Left ventricle myocardium inferior (tissue), 1 donor: ENCODE measurements at regions not wholly inside any gene's neighbourhood (a gene's known extent, or its start where the extent isn't known, plus 50 kb on each side); places are given as distances from the start of the nearest gene placed in this dataset.

Experiments used
- DNase-seq: peaks from one replicate; pipeline ENCODE4 v3.0.0-alpha.2; 2020
- H3K27ac ChIP-seq: fragments of 200-600 bp; replicated peaks from 2 replicates; pipeline ENCODE4 v1.8.0; 2021
- H3K27me3 ChIP-seq: fragments of 200-600 bp; 2 replicates; pipeline ENCODE4 v1.8.0; 2021; ENCODE audit warnings: low read depth
- H3K36me3 ChIP-seq: fragments of 200-600 bp; 2 replicates; pipeline ENCODE4 v1.8.0; 2021
- H3K4me1 ChIP-seq: fragments of 200-600 bp; 2 replicates; pipeline ENCODE4 v1.8.0; 2021
- H3K4me3 ChIP-seq: fragments of 200-600 bp; 2 replicates; pipeline ENCODE4 v1.8.0; 2021; ENCODE audit warnings: mild to moderate bottlenecking, moderate library complexity
- H3K9me3 ChIP-seq: fragments of 200-600 bp; replicated peaks from 2 replicates; pipeline ENCODE4 v1.8.0; 2021
- intact Hi-C: fragments of 100-400 bp; cut with micrococcal nuclease; formaldehyde crosslinking; loops from one replicate; pipeline ENCODE4 v1.11.0; 2022
- TF ChIP-seq, protein P1 (sequence below): fragments of 200-600 bp; IDR thresholded peaks from 2 replicates; pipeline ENCODE4 v1.8.0; 2021; ENCODE audit warnings: antibody characterized with exemption, mild to moderate bottlenecking, borderline replicate concordance
- donor health status: DM: no; HTN: yes; CAD: no; lungs with severe emphysema.

DNA sequence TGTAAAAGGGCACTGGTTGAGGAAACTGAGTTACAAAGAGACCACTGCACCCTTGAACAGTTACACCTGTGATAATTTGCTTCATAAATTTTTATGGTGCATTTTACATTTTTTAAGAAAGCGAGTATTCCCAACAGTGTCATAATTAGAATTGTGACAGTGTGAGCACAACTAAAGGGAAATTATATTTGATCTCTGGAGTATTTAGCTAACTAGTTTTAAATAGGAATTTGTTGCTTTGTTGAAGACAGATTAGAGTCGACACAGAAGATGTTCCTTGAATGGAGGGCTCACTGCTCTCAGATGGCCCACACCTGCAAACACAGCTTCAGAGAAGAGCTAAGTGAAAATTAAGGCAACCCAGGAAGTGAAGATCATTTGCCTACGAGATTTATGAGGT, 555.0 kb upstream of the GOT2 start:
- TF ChIP-seq, protein P1, sequence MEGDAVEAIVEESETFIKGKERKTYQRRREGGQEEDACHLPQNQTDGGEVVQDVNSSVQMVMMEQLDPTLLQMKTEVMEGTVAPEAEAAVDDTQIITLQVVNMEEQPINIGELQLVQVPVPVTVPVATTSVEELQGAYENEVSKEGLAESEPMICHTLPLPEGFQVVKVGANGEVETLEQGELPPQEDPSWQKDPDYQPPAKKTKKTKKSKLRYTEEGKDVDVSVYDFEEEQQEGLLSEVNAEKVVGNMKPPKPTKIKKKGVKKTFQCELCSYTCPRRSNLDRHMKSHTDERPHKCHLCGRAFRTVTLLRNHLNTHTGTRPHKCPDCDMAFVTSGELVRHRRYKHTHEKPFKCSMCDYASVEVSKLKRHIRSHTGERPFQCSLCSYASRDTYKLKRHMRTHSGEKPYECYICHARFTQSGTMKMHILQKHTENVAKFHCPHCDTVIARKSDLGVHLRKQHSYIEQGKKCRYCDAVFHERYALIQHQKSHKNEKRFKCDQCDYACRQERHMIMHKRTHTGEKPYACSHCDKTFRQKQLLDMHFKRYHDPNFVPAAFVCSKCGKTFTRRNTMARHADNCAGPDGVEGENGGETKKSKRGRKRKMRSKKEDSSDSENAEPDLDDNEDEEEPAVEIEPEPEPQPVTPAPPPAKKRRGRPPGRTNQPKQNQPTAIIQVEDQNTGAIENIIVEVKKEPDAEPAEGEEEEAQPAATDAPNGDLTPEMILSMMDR, result no peak
- DNase-seq, result no peak
- H3K27ac ChIP-seq, result no peak overlapping the region

DNA sequence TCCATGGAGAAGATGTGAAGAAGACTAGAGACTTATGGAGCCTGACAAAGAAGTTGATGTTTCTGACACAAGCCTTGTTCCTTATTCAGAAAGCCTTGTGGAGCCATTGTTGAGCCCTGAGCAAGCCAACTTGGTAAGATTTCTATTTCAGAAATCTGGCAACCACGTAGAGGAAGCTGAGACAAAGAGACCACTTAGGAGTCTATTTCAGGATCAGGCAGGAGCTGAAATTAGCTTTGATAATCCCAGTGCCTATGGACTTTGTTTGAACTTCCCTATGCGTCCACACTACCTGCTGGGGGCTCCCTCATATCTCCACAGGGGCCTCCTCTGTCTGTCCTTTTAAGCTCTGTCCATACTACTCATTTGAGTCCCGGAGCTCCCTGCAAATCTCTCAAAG, 540.0 kb upstream of the GOT2 start:
- Histone ChIP-seq H3K4me3 (no peak overlapping the region), H3K9me3 (no peaks in the 10 kb centered on the region), H3K27ac (no peak overlapping the region), H3K36me3 (no peaks in the 10 kb centered on the region), H3K27me3 (no peaks in the 10 kb centered on the region), H3K4me1 (no peaks in the 10 kb centered on the region)
- TF ChIP-seq, protein P1, result no peak
- intact Hi-C loops, result no loop called here
- DNase-seq, result no peak

More for the DNA sequence above, 555.0 kb upstream of the GOT2 start:
- H3K4me3 ChIP-seq, result no peak overlapping the region
- intact Hi-C loops, result no loop called here
- no peaks in the 10 kb centered on the region for H3K4me1 ChIP-seq
- peaks cover 23% of the 10 kb centered on the region for H3K9me3 ChIP-seq
- H3K36me3 ChIP-seq, result no peaks in the 10 kb centered on the region
- no peaks in the 10 kb centered on the region for H3K27me3 ChIP-seq

DNA sequence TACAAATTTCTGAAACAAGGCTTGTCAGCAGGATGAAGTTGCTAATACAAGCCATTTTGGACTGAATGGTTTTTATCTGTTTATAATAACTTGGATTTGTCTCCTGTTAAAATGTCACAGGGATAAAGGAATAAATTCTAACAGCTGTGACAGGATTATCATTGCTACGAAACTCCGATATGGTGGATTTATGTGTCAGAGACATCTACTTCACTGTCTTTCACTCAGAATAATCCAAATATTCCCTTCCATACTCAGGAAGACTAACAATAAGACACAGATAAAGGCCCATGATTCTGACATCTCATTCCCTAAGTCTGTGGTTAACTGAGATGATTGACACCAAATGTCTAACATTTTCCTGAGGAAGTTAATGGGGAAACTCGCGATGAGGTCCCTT, 529.8 kb upstream of the GOT2 start:
- H3K4me1 ChIP-seq, result no peaks in the 10 kb centered on the region
- intact Hi-C loops, result no loop called here
- H3K4me3 ChIP-seq, result no peak overlapping the region
- no peak for DNase-seq
- no peaks in the 10 kb centered on the region for H3K27me3 ChIP-seq
- H3K27ac ChIP-seq, result no peak overlapping the region
- H3K36me3 ChIP-seq, result no peaks in the 10 kb centered on the region
- H3K9me3 ChIP-seq, result no peaks in the 10 kb centered on the region
- TF ChIP-seq, protein P1, result no peak

DNA sequence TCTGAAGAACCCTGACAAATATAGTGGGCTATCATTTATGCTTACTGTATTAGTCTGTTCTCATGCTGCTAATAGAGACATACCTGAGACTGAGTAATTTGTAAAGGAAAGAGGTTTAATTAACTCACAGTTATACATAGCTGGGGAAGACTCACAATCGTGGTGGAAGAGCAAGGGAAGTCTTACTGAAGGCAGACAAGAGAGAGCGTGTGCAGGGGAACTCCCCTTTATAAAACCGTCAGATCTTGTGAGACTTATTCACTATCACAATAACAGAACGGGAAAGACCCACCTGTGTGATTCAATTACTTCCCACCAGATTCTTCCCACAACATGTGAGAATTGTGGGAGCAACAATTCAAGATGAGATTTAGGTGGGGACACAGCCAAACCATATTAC, 526.8 kb upstream of the GOT2 start:
- TF ChIP-seq, protein P1, result no peak

DNA sequence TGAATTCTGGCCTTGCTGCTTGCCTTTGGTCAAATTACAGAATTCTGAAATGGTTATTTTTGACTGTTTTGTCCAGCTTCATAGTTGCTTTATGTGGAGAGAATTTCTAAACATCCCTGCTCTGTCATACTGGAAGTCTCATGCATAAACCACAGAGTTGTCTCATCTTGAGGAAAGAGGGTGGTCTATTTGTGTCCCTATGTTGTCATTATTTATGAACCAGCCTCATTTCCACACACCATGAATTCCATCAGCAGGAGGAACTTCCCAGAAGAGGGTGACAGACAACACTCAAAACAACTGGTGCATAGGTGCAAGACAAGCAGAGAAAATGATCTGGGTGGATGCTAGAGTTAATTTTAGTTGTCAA, 525.8 kb upstream of the GOT2 start:
- TF ChIP-seq, protein P1, result no peak
- Histone ChIP-seq H3K4me1 (no peaks in the 10 kb centered on the region), H3K27me3 (no peaks in the 10 kb centered on the region), H3K4me3 (no peak overlapping the region), H3K27ac (no peak overlapping the region), H3K9me3 (peaks cover under 1% of the 10 kb centered on the region), H3K36me3 (no peaks in the 10 kb centered on the region)
- intact Hi-C loops, result no loop called here
- no peak for DNase-seq

More for the DNA sequence above, 526.8 kb upstream of the GOT2 start:
- no peak for DNase-seq
- H3K4me1 ChIP-seq, result no peaks in the 10 kb centered on the region
- no peaks in the 10 kb centered on the region for H3K27me3 ChIP-seq
- no peaks in the 10 kb centered on the region for H3K9me3 ChIP-seq
- H3K36me3 ChIP-seq, result no peaks in the 10 kb centered on the region
- H3K4me3 ChIP-seq, result no peak overlapping the region
- no peak overlapping the region for H3K27ac ChIP-seq
- intact Hi-C loops, result no loop called here
